Endodermal cell (in vitro differentiated cells): ENCODE measurements at regions not wholly inside any gene's neighbourhood (a gene's known extent, or its start where the extent isn't known, plus 50 kb on each side); places are given as distances from the start of the nearest gene placed in this dataset.

Experiments
- DNase-seq: peaks from one replicate; pipeline ENCODE4 v3.0.0-alpha.2; 2017
- H3K27ac ChIP-seq: 2 replicates; pipeline ENCODE4 v1.5.1; 2013; ENCODE audit warnings: mild to moderate bottlenecking, low read depth, low read length, moderate library complexity
- H3K27me3 ChIP-seq: 2 replicates; pipeline ENCODE4 v1.6.1; 2013; ENCODE audit warnings: mild to moderate bottlenecking, low read length, moderate library complexity; ENCODE audit not compliant: insufficient read depth, control insufficient read depth, poor library complexity, severe bottlenecking
- H3K36me3 ChIP-seq: 2 replicates; pipeline ENCODE4 v1.7.0; 2013; ENCODE audit warnings: mild to moderate bottlenecking, low read length, moderate library complexity; ENCODE audit not compliant: control insufficient read depth, insufficient read depth
- H3K4me1 ChIP-seq: one replicate; pipeline ENCODE4 v1.7.0; 2013; ENCODE audit warnings: low read length; ENCODE audit not compliant: control insufficient read depth, insufficient read depth
- H3K4me3 ChIP-seq: 2 replicates; pipeline ENCODE4 v1.5.1; 2013; ENCODE audit warnings: mild to moderate bottlenecking, low read length, moderate library complexity
- H3K9ac ChIP-seq: 2 replicates; pipeline ENCODE4 v1.6.1; 2013; ENCODE audit warnings: mild to moderate bottlenecking, low read length, moderate library complexity; ENCODE audit not compliant: poor library complexity, severe bottlenecking; ENCODE audit errors: extremely low read depth
- H3K9me3 ChIP-seq: 2 replicates; pipeline ENCODE4 v1.6.1; 2013; ENCODE audit warnings: mild to moderate bottlenecking, low read length, moderate library complexity; ENCODE audit not compliant: control insufficient read depth
- H3K27ac Mint-ChIP-seq: 2 replicates; pipeline ENCODE4 v1.8.0; 2020; ENCODE audit warnings: mixed read lengths
- H3K27me3 Mint-ChIP-seq: 2 replicates; pipeline ENCODE4 v1.8.0; 2021; ENCODE audit warnings: mild to moderate bottlenecking, mixed read lengths; ENCODE audit not compliant: insufficient read depth
- H3K36me3 Mint-ChIP-seq: 2 replicates; pipeline ENCODE4 v1.8.0; 2020; ENCODE audit warnings: low read depth, mixed read lengths
- H3K4me1 Mint-ChIP-seq: 2 replicates; pipeline ENCODE4 v1.8.0; 2020; ENCODE audit warnings: mixed read lengths
- H3K4me3 Mint-ChIP-seq: 2 replicates; pipeline ENCODE4 v1.8.0; 2020; ENCODE audit warnings: mild to moderate bottlenecking, moderate library complexity, mixed read lengths
- H3K9me3 Mint-ChIP-seq: 2 replicates; pipeline ENCODE4 v1.8.0; 2020; ENCODE audit warnings: mild to moderate bottlenecking, mixed read lengths
- whole genome bisulfite sequencing, 2 experiments: methylation state at CpG; one replicate each; pipeline versions ENCODE4 v1.1.5 to v1.1.7; 2013; ENCODE audit warnings: missing lambda C conversion rate in 2 of 2, mixed read lengths in 1 of 2; ENCODE audit not compliant: insufficient coverage in 1 of 2, insufficient read length in 1 of 2; 5-methylcytosine and 5-hydroxymethylcytosine counted together
- TF ChIP-seq, protein P1 (sequence below): fragments of 200-600 bp; sonication (generic); conservative IDR thresholded peaks from 2 replicates; pipeline ENCODE4 v1.5.0; 2021; ENCODE audit warnings: antibody characterized with exemption, mild to moderate bottlenecking

DNA sequence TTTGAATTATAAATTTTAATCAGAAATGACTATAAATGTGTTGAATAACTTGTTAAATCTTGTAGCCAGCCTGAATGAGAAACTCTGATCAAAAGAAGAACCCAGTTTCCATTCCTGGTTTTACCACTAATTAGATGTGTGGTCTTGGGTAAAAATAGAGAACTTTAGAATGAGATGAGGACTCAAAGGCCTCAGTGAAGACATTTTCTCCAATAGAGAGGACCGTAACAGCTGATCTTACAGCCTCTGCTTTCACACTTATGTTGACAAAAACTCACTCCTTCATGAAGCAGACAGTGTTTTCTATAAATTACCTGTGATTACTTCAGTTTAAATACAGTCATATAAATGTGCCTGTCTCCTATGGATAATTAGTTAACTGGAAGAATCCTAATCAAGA lies 200.1 kb upstream of the MEOX2 start:
- Histone ChIP-seq H3K36me3 (no peaks in the 10 kb centered on the region), H3K9ac (no peak overlapping the region), H3K9me3 (no peaks in the 10 kb centered on the region), H3K4me1 (no peaks in the 10 kb centered on the region), H3K4me3 (no peak overlapping the region), H3K27ac (no peak overlapping the region), H3K27me3 (no peaks in the 10 kb centered on the region)
- DNase-seq: no peak
- Mint-ChIP-seq H3K4me1 (no peaks in the 10 kb centered on the region), H3K9me3 (peaks cover 9% of the 10 kb centered on the region), H3K36me3 (no peaks in the 10 kb centered on the region), H3K27ac (no peak overlapping the region), H3K4me3 (no peak overlapping the region), H3K27me3 (no peaks in the 10 kb centered on the region)
- 90% methylated on average over 1 of the region's 1 CpG; no CpG with 5 or more reads in 1 of the 2 experiments for WGBS, 2 experiments
- TF ChIP-seq, protein P1, sequence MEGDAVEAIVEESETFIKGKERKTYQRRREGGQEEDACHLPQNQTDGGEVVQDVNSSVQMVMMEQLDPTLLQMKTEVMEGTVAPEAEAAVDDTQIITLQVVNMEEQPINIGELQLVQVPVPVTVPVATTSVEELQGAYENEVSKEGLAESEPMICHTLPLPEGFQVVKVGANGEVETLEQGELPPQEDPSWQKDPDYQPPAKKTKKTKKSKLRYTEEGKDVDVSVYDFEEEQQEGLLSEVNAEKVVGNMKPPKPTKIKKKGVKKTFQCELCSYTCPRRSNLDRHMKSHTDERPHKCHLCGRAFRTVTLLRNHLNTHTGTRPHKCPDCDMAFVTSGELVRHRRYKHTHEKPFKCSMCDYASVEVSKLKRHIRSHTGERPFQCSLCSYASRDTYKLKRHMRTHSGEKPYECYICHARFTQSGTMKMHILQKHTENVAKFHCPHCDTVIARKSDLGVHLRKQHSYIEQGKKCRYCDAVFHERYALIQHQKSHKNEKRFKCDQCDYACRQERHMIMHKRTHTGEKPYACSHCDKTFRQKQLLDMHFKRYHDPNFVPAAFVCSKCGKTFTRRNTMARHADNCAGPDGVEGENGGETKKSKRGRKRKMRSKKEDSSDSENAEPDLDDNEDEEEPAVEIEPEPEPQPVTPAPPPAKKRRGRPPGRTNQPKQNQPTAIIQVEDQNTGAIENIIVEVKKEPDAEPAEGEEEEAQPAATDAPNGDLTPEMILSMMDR: no peak

DNA sequence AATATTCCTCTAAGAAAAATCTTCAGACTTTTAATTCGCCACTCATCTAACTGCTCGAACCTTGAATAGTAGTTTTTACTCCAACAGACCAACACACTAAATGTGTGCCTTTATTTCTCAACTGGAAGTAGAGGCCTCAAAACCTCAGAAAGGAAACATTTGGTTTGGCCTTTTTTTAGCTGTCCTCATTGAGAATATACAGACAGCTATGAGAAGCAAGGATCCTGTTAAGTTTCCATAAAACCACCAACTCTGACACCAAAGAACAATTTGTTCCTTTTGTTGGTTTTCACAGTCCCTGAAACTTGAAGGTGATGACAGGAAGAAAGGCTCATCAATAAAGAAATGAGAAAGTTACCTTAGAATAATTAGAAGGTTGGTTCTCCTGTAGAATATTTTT lies 199.2 kb upstream of the MEOX2 start:
- Histone ChIP-seq H3K9me3 (no peaks in the 10 kb centered on the region), H3K4me1 (no peaks in the 10 kb centered on the region), H3K27ac (no peak overlapping the region), H3K9ac (no peak overlapping the region), H3K27me3 (no peaks in the 10 kb centered on the region), H3K4me3 (no peak overlapping the region), H3K36me3 (no peaks in the 10 kb centered on the region)
- DNase-seq: no peak
- WGBS, 2 experiments: 91 to 100% methylated on average over 2 of the region's 2 CpGs
- Mint-ChIP-seq H3K27ac (no peak overlapping the region), H3K4me1 (no peaks in the 10 kb centered on the region), H3K9me3 (peaks cover 11% of the 10 kb centered on the region), H3K4me3 (no peak overlapping the region), H3K27me3 (no peaks in the 10 kb centered on the region), H3K36me3 (no peaks in the 10 kb centered on the region)
- TF ChIP-seq, protein P1: no peak

DNA sequence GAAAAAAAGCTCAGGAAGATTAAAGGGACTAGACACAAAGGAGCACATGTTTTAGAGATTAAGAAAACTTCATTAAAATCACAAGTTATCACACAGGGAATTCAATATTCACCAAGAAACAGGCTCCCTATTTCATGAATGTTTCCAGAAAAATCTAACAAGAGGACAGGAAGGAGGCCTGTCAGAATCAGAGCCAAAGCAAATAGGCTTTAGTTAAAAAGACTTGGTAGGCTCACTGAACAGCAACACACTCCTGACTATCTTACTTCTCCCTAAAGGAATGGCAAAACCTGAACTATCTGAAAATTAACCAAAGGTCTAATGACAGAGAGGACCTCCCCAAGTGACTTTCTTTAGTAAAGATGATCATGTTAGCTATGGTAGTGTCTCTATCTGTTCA lies 188.3 kb upstream of the MEOX2 start:
- H3K27ac Mint-ChIP-seq: no peak overlapping the region
- no peaks in the 10 kb centered on the region for H3K27me3 Mint-ChIP-seq
- no peaks in the 10 kb centered on the region for H3K36me3 ChIP-seq
- no peak for DNase-seq
- H3K36me3 Mint-ChIP-seq: no peaks in the 10 kb centered on the region
- H3K27ac ChIP-seq: no peak overlapping the region
- no peaks in the 10 kb centered on the region for H3K9me3 ChIP-seq
- TF ChIP-seq, protein P1: no peak
- no peak overlapping the region for H3K4me3 ChIP-seq
- H3K4me3 Mint-ChIP-seq: no peak overlapping the region
- no peak overlapping the region for H3K9ac ChIP-seq
- no peaks in the 10 kb centered on the region for H3K27me3 ChIP-seq
- no peaks in the 10 kb centered on the region for H3K9me3 Mint-ChIP-seq
- H3K4me1 ChIP-seq: no peaks in the 10 kb centered on the region
- H3K4me1 Mint-ChIP-seq: no peaks in the 10 kb centered on the region
